ENCODE measurements at regions not wholly inside any gene's neighbourhood (a gene's known extent, or its start where the extent isn't known, plus 50 kb on each side); places are given as distances from the start of the nearest gene placed in this dataset.
"Not testable (repeated sequence)": the region's sequence is repeated elsewhere in the genome, so short reads cannot be mapped to it uniquely, and the experiment has no call there.

GRCh38 chr7:68121655-68122054, 1125.0 kb downstream of the TYW1 start:
- no peak for DNase-seq

GRCh38 chr7:68122801-68123200, 1126.2 kb downstream of the TYW1 start:
- no peak for DNase-seq

GRCh38 chr7:68125168-68125567, 1128.5 kb downstream of the TYW1 start:
- no peak for DNase-seq

- DNase-seq, result no peak
Measured at GRCh38 chr7:68133045-68133444, 1136.4 kb downstream of the TYW1 start.

GRCh38 chr7:68143345-68143744, 1146.7 kb downstream of the TYW1 start:
- no peak for DNase-seq

GRCh38 chr7:68146983-68147382, 1150.3 kb downstream of the TYW1 start:
- no peak for DNase-seq

- no peak for DNase-seq
Measured at GRCh38 chr7:68147614-68148238, 1151.1 kb downstream of the TYW1 start.

- DNase-seq, result no peak
Measured at GRCh38 chr7:68148440-68148839, 1151.8 kb downstream of the TYW1 start.

- DNase-seq, result no peak
Measured at GRCh38 chr7:68152205-68152604, 1155.6 kb downstream of the TYW1 start.

GRCh38 chr7:68155676-68156075, 1159.0 kb downstream of the TYW1 start:
- no peak for DNase-seq

- DNase-seq, result no peak
Measured at GRCh38 chr7:68158686-68159295, 1162.2 kb downstream of the TYW1 start.

- no peak for DNase-seq
Measured at GRCh38 chr7:68162712-68163111, 1166.1 kb downstream of the TYW1 start.

- DNase-seq, result no peak
Measured at GRCh38 chr7:68166525-68166924, 1169.9 kb downstream of the TYW1 start.

- no peak for DNase-seq
Measured at GRCh38 chr7:68173513-68173912, 1176.9 kb downstream of the TYW1 start.

- DNase-seq, result no peak
Measured at GRCh38 chr7:68176974-68177373, 1180.3 kb downstream of the TYW1 start.

- DNase-seq, result no peak
Measured at GRCh38 chr7:68180761-68181160, 1184.1 kb downstream of the TYW1 start.

- DNase-seq, result no peak
Measured at GRCh38 chr7:68183176-68183575, 1186.5 kb downstream of the TYW1 start.

- DNase-seq, result no peak
Measured at GRCh38 chr7:68185631-68186456, 1189.2 kb downstream of the TYW1 start.

- no peak for DNase-seq
Measured at GRCh38 chr7:68187532-68187931, 1190.9 kb downstream of the TYW1 start.

- no peak for DNase-seq
Measured at GRCh38 chr7:68192941-68193340, 1196.3 kb downstream of the TYW1 start.

- not testable (repeated sequence) for DNase-seq
Measured at GRCh38 chr7:68195642-68196041, 1199.0 kb downstream of the TYW1 start.

GRCh38 chr7:68200051-68200670, 1203.5 kb downstream of the TYW1 start:
- no peak for DNase-seq

- no peak for DNase-seq
Measured at GRCh38 chr7:68203251-68203650, 1206.6 kb downstream of the TYW1 start.

GRCh38 chr7:68205826-68206225, 1209.2 kb downstream of the TYW1 start:
- no peak for DNase-seq
